AG09319 (cell line): ENCODE measurements at regions not wholly inside any gene's neighbourhood (a gene's known extent, or its start where the extent isn't known, plus 50 kb on each side); places are given as distances from the start of the nearest gene placed in this dataset.
"Not testable (repeated sequence)": the region's sequence is repeated elsewhere in the genome, so short reads cannot be mapped to it uniquely, and the experiment has no call there.

Experiments
- DNase-seq: peaks from one replicate; pipeline ENCODE4 v3.0.0-alpha.2; 2010; ENCODE audit warnings: low read depth; ENCODE audit errors: extremely low read depth
- CTCF ChIP-seq: IDR thresholded peaks from 2 replicates; pipeline ENCODE4 v1.5.1; 2011; ENCODE audit warnings: low read depth, mild to moderate bottlenecking, inconsistent platforms, low read length, moderate library complexity

GRCh38 chr1:30569384-30569783 lies 154.0 kb downstream of the MATN1 start:
- TF ChIP-seq CTCF: no peak
- no peak for DNase-seq

GRCh38 chr1:30562559-30562958 lies 160.8 kb downstream of the MATN1 start:
- DNase-seq: no peak
- TF ChIP-seq CTCF: no peak

- TF ChIP-seq CTCF: no peak
- DNase-seq: no peak
These were observed 171.8 kb downstream of the MATN1 start for GRCh38 chr1:30551603-30552002.

- TF ChIP-seq CTCF: no peak
- no peak for DNase-seq
These were observed 172.8 kb downstream of the MATN1 start for GRCh38 chr1:30550365-30551220.

- DNase-seq: not testable (repeated sequence)
These were observed 173.5 kb downstream of the MATN1 start for GRCh38 chr1:30549872-30550271.

- no peak for TF ChIP-seq CTCF
- DNase-seq: no peak
These were observed 175.1 kb downstream of the MATN1 start for GRCh38 chr1:30548294-30548693.

- DNase-seq: not testable (repeated sequence)
These were observed 176.1 kb downstream of the MATN1 start for GRCh38 chr1:30547326-30547725.

GRCh38 chr1:30545365-30545764 lies 178.0 kb downstream of the MATN1 start:
- TF ChIP-seq CTCF: no peak

More at GRCh38 chr1:30545365-30545764, 178.0 kb downstream of the MATN1 start:
- DNase-seq: no peak
